PC-9 (cell line): ENCODE measurements at regions not wholly inside any gene's neighbourhood (a gene's known extent, or its start where the extent isn't known, plus 50 kb on each side); places are given as distances from the start of the nearest gene placed in this dataset.

Source experiments
- BruUV-seq: library from RNA; stranded (reverse); fragments of 400-500 nt; replicated peaks from 2 replicates; lab custom pipeline; 2021; lab: Mats Ljungman, UMichigan
- CTCF ChIA-PET: fragments of 300-600 bp; sonication (Branson Sonifier 250); formaldehyde crosslinking; loops from one replicate; lab custom pipeline; 2022; ENCODE audit warnings: antibody characterized with exemption; lab: Charles Lee
- POLR2A ChIA-PET: fragments of 300-600 bp; sonication (Branson Sonifier 250); formaldehyde crosslinking; loops from one replicate; lab custom pipeline; 2022; ENCODE audit warnings: antibody characterized with exemption; ENCODE audit not compliant: unreplicated experiment; lab: Charles Lee
- DNase-seq, 2 experiments: peaks; one replicate each; pipeline versions ENCODE4 v3.0.0 to v3.0.0-alpha.2; 2015 to 2022; ENCODE audit warnings: mixed read lengths in 1 of 2
- H2AFZ ChIP-seq: fragments of 200-600 bp; sonication (generic); 2 replicates; pipeline ENCODE4 v1.8.1; 2017; ENCODE audit warnings: antibody characterized with exemption
- H3F3A ChIP-seq: fragments of 200-600 bp; sonication (generic); 2 replicates; pipeline ENCODE4 v1.8.1; 2017; ENCODE audit warnings: antibody characterized with exemption, mild to moderate bottlenecking, low read depth; ENCODE audit not compliant: insufficient read depth
- H3K27ac ChIP-seq: fragments of 200-600 bp; sonication (generic); 2 replicates; pipeline ENCODE4 v1.6.1; 2016; ENCODE audit warnings: mixed run types
- H3K27me3 ChIP-seq: fragments of 200-600 bp; sonication (generic); 2 replicates; pipeline ENCODE4 v1.6.1; 2016; ENCODE audit warnings: low read depth, mixed run types; ENCODE audit not compliant: insufficient read depth
- H3K36me3 ChIP-seq: fragments of 200-600 bp; sonication (generic); 2 replicates; pipeline ENCODE4 v1.6.1; 2016; ENCODE audit warnings: low read depth, mixed run types
- H3K4me1 ChIP-seq: fragments of 200-600 bp; sonication (generic); replicated peaks from 2 replicates; pipeline ENCODE4 v1.6.1; 2016; ENCODE audit warnings: mixed run types; ENCODE audit not compliant: insufficient read depth
- H3K4me2 ChIP-seq: fragments of 200-600 bp; sonication (generic); 2 replicates; pipeline ENCODE4 v1.6.1; 2017; ENCODE audit warnings: mixed run types
- H3K4me3 ChIP-seq: fragments of 200-600 bp; sonication (generic); 2 replicates; pipeline ENCODE4 v1.6.1; 2016; ENCODE audit warnings: mixed run types
- H3K79me2 ChIP-seq: fragments of 200-600 bp; sonication (generic); 2 replicates; pipeline ENCODE4 v1.6.1; 2017; ENCODE audit warnings: low read depth, mixed run types
- H3K9me2 ChIP-seq: fragments of 200-600 bp; sonication (generic); 2 replicates; pipeline ENCODE4 v1.8.1; 2017; ENCODE audit warnings: mild to moderate bottlenecking; ENCODE audit not compliant: insufficient read depth
- H3K9me3 ChIP-seq: fragments of 200-600 bp; sonication (generic); 2 replicates; pipeline ENCODE4 v1.8.1; 2016; ENCODE audit warnings: low read depth; ENCODE audit not compliant: insufficient read depth
- H4K20me1 ChIP-seq: fragments of 200-600 bp; sonication (generic); 2 replicates; pipeline ENCODE4 v1.8.1; 2017; ENCODE audit not compliant: insufficient read depth
- EZH2 ChIP-seq: fragments of 200-600 bp; sonication (generic); IDR thresholded peaks from 2 replicates; pipeline ENCODE4 v1.8.0; 2017; ENCODE audit warnings: antibody characterized with exemption, low read depth
- intact Hi-C: fragments of 100-400 bp; cut with micrococcal nuclease; formaldehyde crosslinking; loops from one replicate; pipeline ENCODE4 v1.10.0; 2022; ENCODE audit not compliant: unreplicated experiment
- TF ChIP-seq, protein P1 (sequence below): fragments of 200-600 bp; sonication (generic); conservative IDR thresholded peaks from 2 replicates; pipeline ENCODE4 v1.6.1; 2017; ENCODE audit warnings: mixed run types, antibody characterized with exemption, mild to moderate bottlenecking, moderate library complexity

DNA sequence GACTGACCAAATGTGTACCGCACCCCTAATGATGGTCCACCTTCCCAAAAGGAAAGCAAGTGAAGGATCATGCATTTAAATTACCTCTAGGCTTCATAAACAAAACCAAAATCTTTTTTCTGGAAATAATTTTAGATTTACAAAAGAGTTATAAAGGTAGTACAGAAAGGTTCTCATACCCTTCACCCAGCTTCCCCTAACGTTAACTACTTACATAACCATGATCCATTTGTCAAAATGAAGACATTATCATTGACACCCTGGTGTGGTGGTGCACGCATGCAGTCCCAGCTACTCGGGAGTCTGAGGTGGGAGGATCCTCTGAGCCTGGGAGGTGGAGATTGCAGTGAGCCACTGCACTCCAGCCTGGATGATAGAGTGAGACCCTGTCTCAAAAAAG is 75.1 kb upstream of the TCF7L2 start:
- POLR2A ChIA-PET: no interaction called here
- Histone ChIP-seq H3K4me3 (no peak overlapping the region), H3K27me3 (no peaks in the 10 kb centered on the region), H4K20me1 (no peaks in the 10 kb centered on the region), H3K79me2 (no peaks in the 10 kb centered on the region), H3K9me3 (no peaks in the 10 kb centered on the region), H3K4me1 (peaks cover 11% of the 10 kb centered on the region), H3F3A (no peaks in the 10 kb centered on the region; the same call in 1 of the 2 replicates), H3K4me2 (no peak overlapping the region), H3K36me3 (no peaks in the 10 kb centered on the region), H3K27ac (no peak overlapping the region), H3K9me2 (no peaks in the 10 kb centered on the region), H2AFZ (no peak overlapping the region)
- no TSS peak for BruUV-seq
- no peak for DNase-seq
- intact Hi-C loops: no loop called here
- TF ChIP-seq EZH2: no peak
- TF ChIP-seq, protein P1, sequence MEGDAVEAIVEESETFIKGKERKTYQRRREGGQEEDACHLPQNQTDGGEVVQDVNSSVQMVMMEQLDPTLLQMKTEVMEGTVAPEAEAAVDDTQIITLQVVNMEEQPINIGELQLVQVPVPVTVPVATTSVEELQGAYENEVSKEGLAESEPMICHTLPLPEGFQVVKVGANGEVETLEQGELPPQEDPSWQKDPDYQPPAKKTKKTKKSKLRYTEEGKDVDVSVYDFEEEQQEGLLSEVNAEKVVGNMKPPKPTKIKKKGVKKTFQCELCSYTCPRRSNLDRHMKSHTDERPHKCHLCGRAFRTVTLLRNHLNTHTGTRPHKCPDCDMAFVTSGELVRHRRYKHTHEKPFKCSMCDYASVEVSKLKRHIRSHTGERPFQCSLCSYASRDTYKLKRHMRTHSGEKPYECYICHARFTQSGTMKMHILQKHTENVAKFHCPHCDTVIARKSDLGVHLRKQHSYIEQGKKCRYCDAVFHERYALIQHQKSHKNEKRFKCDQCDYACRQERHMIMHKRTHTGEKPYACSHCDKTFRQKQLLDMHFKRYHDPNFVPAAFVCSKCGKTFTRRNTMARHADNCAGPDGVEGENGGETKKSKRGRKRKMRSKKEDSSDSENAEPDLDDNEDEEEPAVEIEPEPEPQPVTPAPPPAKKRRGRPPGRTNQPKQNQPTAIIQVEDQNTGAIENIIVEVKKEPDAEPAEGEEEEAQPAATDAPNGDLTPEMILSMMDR: no peak
- CTCF ChIA-PET: no interaction called here

DNA sequence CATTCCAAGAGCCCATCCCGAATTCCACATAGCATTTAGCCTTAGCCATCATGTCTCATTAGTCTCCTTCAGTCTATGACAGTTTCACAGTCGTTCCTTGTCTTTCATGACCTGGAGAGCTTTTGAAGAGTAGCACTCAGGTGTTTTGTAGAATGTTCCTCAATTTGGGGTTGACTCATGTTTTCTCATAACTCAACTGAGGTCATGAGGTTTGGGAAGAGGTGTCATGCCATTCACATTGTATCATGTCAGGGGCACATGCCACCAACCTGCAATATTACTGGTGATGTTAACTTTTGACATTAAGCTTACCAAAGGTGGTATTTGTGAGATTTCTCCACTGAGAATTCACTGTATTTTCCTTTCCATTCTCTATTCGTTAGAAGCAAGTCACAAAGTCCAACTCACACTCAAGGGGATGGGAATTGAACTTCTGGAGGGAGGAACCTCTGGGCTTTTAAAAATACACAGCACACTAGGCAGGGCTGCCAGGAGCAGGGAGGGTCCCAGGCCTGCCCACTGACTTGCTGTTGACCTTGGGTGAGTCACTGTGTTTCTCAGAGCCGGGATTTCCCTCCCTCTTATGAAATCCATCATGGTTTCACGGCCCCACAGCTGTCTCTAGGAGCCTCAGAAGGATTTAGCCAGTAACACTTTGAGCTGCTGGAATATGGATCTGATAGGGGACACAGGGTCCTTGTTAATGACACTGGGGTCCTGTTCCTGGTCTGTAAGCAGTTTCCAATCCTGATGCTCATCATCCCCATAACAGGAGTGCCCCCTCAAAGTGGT is 74.4 kb upstream of the TCF7L2 start:
- CTCF ChIA-PET: interaction anchor here (0.6 kb wide), 1 partner anchor 15 kb away, joined by 12 read pairs; no protein-coding TSS in a partner anchor
- H3K27ac ChIP-seq: no peak overlapping the region
- no peak for TF ChIP-seq EZH2
- TF ChIP-seq, protein P1: no peak
- H4K20me1 ChIP-seq: no peaks in the 10 kb centered on the region
- H3K79me2 ChIP-seq: no peaks in the 10 kb centered on the region
- H3K36me3 ChIP-seq: no peaks in the 10 kb centered on the region
- peaks cover 11% of the 10 kb centered on the region for H3K4me1 ChIP-seq
- POLR2A ChIA-PET: no interaction called here
- no peaks in the 10 kb centered on the region; the same call in 1 of the 2 replicates for H3F3A ChIP-seq
- no peaks in the 10 kb centered on the region for H3K9me3 ChIP-seq
- H3K9me2 ChIP-seq: no peaks in the 10 kb centered on the region
- H3K4me3 ChIP-seq: no peak overlapping the region
- intact Hi-C loops: no loop called here
- peak; percentile 1 to 44 for DNase-seq
- peak overlapping the region; percentile 23; the same call in 1 of the 2 replicates for H3K4me2 ChIP-seq
- H3K27me3 ChIP-seq: no peaks in the 10 kb centered on the region
- BruUV-seq: no TSS peak
- H2AFZ ChIP-seq: no peak overlapping the region

- Histone ChIP-seq H3K27me3 (no peaks in the 10 kb centered on the region), H2AFZ (no peak overlapping the region), H3F3A (no peaks in the 10 kb centered on the region), H3K9me2 (no peaks in the 10 kb centered on the region), H3K4me2 (no peak overlapping the region), H4K20me1 (no peaks in the 10 kb centered on the region), H3K4me3 (no peak overlapping the region), H3K27ac (no peak overlapping the region), H3K79me2 (no peaks in the 10 kb centered on the region), H3K4me1 (peaks cover 5% of the 10 kb centered on the region), H3K36me3 (no peaks in the 10 kb centered on the region), H3K9me3 (no peaks in the 10 kb centered on the region)
- intact Hi-C loops: no loop called here
- no TSS peak for BruUV-seq
- TF ChIP-seq, protein P1: no peak
- TF ChIP-seq EZH2: no peak
- CTCF ChIA-PET: no interaction called here
- no peak for DNase-seq
- POLR2A ChIA-PET: no interaction called here
Observed at GRCh38 chr10:112880633-112881530, 69.2 kb upstream of the TCF7L2 start.
